Thymus (tissue), 11 donors: ENCODE measurements at regions not wholly inside any gene's neighbourhood (a gene's known extent, or its start where the extent isn't known, plus 50 kb on each side); places are given as distances from the start of the nearest gene placed in this dataset.
"Not testable (repeated sequence)": the region's sequence is repeated elsewhere in the genome, so short reads cannot be mapped to it uniquely, and the experiment has no call there.

ENCODE experiments used
- DNase-seq, 9 donors: peaks; one replicate each; pipeline ENCODE4 v3.0.0-alpha.2; 2013; ENCODE audit warnings: low spot score in 9 of 9, low read depth in 6 of 9, missing footprints in 1 of 9
- H3K27ac ChIP-seq, 2 donors: one replicate each; pipeline ENCODE4 v1.5.1; 2013; ENCODE audit warnings: control low read depth in 1 of 2, low read depth in 1 of 2, low read length in 1 of 2, mild to moderate bottlenecking in 1 of 2, moderate library complexity in 1 of 2
- H3K27me3 ChIP-seq, 2 donors: one replicate each; pipeline ENCODE4 v1.5.1; 2013; ENCODE audit warnings: low read length in 1 of 2; ENCODE audit not compliant: control insufficient read depth in 2 of 2, insufficient read depth in 1 of 2
- H3K36me3 ChIP-seq, 2 donors: one replicate each; pipeline ENCODE4 v1.5.1; 2013; ENCODE audit warnings: low read length in 1 of 2, mild to moderate bottlenecking in 1 of 2, moderate library complexity in 1 of 2; ENCODE audit not compliant: control insufficient read depth in 2 of 2, insufficient read depth in 2 of 2
- H3K4me1 ChIP-seq, 2 donors: one replicate each; pipeline ENCODE4 v1.5.1; 2013; ENCODE audit warnings: low read length in 2 of 2; ENCODE audit not compliant: control insufficient read depth in 2 of 2, insufficient read depth in 2 of 2
- H3K4me3 ChIP-seq, 2 donors: one replicate each; pipeline ENCODE4 v1.5.1; 2013; ENCODE audit warnings: low read length in 2 of 2, control low read depth in 1 of 2, mild to moderate bottlenecking in 1 of 2
- H3K9me3 ChIP-seq, 2 donors: one replicate each; pipeline ENCODE4 v1.5.1; 2013; ENCODE audit warnings: low read length in 1 of 2, mild to moderate bottlenecking in 1 of 2; ENCODE audit not compliant: control insufficient read depth in 2 of 2, insufficient read depth in 1 of 2
- WGBS: extraction: QIAGEN DNeasy Blood & Tissue Kit; methylation state at CpG from one replicate; pipeline ENCODE4 v1.1.7; 2013; 5-methylcytosine and 5-hydroxymethylcytosine counted together
- donor health status: healthy.

DNA sequence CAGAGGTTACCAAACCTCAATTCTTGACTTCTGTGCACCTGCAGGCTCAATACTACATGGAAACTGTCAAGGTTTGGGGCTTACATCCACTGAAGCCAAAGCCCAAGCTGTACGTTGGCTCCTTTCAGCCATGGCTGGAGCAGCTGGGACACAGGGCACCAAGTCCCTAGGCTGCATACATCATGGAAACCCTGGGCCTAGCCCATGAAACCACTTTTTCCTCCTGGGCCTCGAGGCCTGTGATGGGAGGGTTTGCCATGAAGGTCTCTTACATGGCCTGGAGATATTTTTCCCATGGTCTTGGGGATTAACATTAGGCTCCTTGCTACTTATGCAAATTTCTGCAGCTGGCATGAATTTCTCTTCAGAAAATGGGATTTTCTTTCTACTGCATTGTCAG lies 1638.7 kb downstream of the EFNA5 start:
- H3K27me3 ChIP-seq, H3K4me1 ChIP-seq, DNase-seq, H3K4me3 ChIP-seq, H3K36me3 ChIP-seq, H3K9me3 ChIP-seq, H3K27ac ChIP-seq: not testable (repeated sequence)
- WGBS: 59% methylated on average over 2 of the region's 2 CpGs

DNA sequence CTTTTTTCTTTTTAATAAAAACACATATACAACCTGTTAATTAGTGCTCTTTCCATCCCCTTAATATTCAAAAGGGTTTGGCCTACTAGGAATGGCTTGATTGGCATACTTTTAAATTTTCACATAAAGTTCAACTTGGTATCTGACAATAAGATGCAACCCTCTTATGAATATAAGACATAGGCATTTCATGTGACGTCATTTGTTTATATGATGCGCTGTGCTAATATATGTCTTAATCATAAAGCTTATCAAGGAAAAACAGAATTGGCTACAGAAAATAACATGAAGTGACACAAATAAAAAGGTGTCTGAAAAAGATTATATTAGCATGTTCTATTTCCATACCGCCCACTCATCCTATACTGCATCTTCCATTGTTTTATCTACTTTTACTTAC lies 1642.4 kb downstream of the EFNA5 start:
- WGBS: 63% methylated on average over 3 of the region's 3 CpGs
- no peak for DNase-seq
- no peaks in the 10 kb centered on the region for H3K27me3 ChIP-seq

DNA sequence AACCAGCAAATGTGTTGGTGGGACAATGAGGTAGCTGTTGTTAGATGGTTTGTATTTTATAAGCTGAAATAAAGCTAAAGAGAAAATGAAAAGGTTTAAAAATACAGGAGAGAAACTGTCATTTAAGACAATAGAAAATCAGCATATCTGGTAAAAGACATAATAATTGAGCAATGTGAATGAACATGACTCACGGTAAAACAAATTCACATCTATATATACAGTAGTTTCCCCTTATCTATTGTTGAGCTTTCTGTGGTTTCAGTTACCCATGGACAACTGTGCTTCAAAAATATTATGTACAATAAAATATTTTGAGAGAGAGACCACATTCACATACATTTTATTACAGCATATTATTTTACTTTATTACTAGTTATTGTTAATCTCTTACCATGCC lies 1649.8 kb downstream of the EFNA5 start:
- Histone ChIP-seq H3K27me3 (no peaks in the 10 kb centered on the region), H3K27ac (no peak overlapping the region), H3K36me3 (no peaks in the 10 kb centered on the region), H3K9me3 (no peaks in the 10 kb centered on the region), H3K4me1 (no peaks in the 10 kb centered on the region), H3K4me3 (no peak overlapping the region)
- no peak for DNase-seq
- 97% methylated on average over 1 of the region's 1 CpG for WGBS

More for the DNA sequence above, 1642.4 kb downstream of the EFNA5 start:
- Histone ChIP-seq H3K27ac (no peak overlapping the region), H3K4me3 (no peak overlapping the region), H3K36me3 (no peaks in the 10 kb centered on the region), H3K4me1 (no peaks in the 10 kb centered on the region), H3K9me3 (peaks cover 0 to 9% of the 10 kb centered on the region in 2 donors)

DNA sequence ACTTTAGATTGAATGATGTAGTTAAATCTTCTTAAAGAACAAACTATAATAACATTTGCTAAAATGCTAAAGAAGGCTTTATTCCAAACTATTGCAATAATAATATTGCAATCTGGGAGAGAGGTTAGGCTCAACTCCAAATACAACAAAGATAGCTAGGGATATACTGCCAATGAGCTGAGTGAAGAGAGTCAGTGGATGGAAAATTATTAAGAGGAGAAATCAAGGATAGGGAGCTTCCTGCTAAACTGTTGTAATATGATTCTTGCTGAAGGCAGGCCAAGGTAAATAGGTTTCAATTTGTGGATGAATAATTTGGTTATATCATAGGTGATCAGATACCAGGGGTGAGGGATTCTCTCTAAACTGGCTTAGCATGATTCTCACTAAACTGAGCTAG lies 1651.5 kb downstream of the EFNA5 start:
- Histone ChIP-seq H3K27me3 (no peaks in the 10 kb centered on the region), H3K4me3 (no peak overlapping the region), H3K36me3 (no peaks in the 10 kb centered on the region), H3K9me3 (no peaks in the 10 kb centered on the region), H3K4me1 (no peaks in the 10 kb centered on the region), H3K27ac (no peak overlapping the region)
- DNase-seq: no peak

DNA sequence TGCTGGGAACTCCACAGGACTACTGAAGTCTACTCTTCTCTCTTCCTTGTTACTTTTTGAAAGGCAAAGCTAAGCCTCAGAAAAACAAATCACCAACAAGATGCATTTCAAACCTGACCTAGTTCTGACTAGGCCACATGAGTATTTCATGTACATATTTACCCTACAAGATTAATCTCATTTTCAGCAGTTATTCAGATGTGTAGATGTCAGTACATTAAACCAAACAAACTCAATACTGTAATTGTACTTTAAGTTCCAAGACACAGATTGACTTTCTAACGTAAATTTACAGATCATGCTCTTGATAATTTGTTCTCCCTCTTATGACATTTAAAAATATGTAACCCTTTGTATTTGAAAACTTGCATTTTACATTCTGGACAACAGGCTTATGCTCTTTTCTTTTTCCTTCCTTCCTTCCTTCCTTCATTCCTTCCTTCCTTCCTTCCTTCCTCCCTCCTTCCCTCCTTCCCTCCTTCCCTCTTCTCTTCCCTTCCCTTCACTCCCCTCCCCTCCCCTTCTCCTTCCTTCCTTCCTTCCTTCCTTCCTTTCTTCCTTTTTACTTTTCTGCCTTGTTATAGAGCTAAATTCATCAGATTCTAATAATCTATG lies 1653.4 kb downstream of the EFNA5 start:
- WGBS: 78% methylated on average over 1 of the region's 1 CpG
- Histone ChIP-seq H3K36me3 (no peaks in the 10 kb centered on the region), H3K4me3 (no peak overlapping the region), H3K4me1 (no peaks in the 10 kb centered on the region), H3K27ac (no peak overlapping the region), H3K9me3 (no peaks in the 10 kb centered on the region), H3K27me3 (no peaks in the 10 kb centered on the region)
- DNase-seq: no peak

DNA sequence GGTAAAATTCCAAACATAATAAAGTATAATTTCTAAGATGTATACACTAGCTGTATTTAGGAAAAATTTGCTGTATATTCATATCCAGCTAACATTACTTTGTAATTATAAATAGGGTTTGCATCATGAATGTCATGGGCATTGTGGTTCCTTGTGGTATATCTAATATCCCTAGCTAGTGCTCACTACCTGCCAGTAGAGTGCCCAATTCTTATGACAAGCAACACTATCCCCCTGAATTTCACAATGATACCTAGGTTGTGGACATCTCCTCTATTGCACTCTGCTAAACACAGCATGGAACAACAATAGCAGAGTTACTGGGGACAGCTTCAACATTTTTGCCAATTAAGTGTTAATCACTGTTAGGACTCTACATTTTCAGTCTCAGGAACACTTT lies 1656.5 kb downstream of the EFNA5 start:
- H3K36me3 ChIP-seq: no peaks in the 10 kb centered on the region
- no peaks in the 10 kb centered on the region for H3K27me3 ChIP-seq
- DNase-seq: no peak
- H3K27ac ChIP-seq: no peak overlapping the region
- no peak overlapping the region for H3K4me3 ChIP-seq
- H3K9me3 ChIP-seq: no peaks in the 10 kb centered on the region
- H3K4me1 ChIP-seq: no peaks in the 10 kb centered on the region

DNA sequence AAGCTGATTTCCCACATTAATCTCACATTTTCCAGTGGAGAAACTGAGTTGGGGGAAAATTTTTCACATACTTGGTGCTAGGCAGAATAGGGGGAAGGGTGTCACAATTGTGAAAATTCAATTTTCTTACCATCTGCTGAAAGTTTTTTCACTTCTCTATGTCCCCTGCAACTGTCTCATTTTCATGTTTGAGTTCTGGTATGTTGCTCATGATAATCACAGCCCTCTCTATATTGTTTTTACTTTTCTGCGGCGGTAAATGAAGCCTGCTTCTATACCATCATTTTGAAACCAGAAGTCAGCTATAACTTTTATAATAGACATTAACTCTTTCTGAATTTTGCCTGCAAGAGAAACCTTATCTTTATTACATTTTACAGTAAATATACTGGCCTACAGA lies 1664.5 kb downstream of the EFNA5 start:
- Histone ChIP-seq H3K9me3 (peaks cover 0 to 6% of the 10 kb centered on the region in 2 donors), H3K4me1 (no peaks in the 10 kb centered on the region), H3K27ac (no peak overlapping the region), H3K27me3 (no peaks in the 10 kb centered on the region), H3K36me3 (no peaks in the 10 kb centered on the region), H3K4me3 (no peak overlapping the region)
- DNase-seq: no peak
- 97% methylated on average over 2 of the region's 2 CpGs for WGBS

DNA sequence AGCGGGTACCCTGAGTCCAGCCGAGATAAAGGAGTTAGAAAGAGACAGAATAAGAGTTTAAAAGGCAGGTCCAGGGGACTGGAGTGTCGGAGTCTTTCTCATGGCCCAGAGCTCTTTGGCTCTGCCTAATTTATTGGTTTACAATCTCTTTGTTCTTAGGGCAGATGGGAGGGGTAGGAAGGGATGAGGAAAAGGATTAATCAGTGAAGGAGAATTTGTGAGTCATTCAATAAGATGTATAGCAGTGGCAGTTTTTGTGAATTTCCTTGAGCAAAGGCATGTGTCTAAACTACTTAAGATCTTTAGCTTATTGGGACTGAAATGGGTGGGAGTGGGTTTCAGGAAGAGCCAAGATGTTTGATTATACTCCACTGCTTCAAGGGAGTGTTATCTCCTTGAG lies 1671.7 kb downstream of the EFNA5 start:
- not testable (repeated sequence) for H3K4me3 ChIP-seq, H3K27me3 ChIP-seq, H3K9me3 ChIP-seq, H3K27ac ChIP-seq, DNase-seq, H3K4me1 ChIP-seq, H3K36me3 ChIP-seq
- WGBS: 86% methylated on average over 3 of the region's 3 CpGs

DNA sequence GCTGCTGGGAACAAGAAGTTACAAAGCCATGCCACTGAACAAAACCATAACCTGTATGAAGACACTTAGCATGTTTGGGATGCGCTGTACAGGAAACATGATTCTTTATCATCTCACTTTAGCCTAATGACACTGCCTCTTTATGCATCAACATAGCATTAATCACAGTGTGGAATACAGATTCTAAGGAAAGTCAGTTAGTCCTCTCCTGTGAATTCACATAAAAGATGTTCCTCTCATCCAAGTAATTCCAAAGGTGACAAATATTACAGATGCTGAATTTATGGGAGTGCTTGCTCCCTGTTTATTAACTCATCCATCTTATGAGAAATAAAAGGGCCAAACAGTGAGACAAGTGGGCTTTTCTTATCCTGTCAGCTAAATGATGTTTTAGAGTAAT lies 1677.7 kb downstream of the EFNA5 start:
- Histone ChIP-seq H3K9me3 (peaks cover 0 to 4% of the 10 kb centered on the region in 2 donors), H3K4me1 (no peaks in the 10 kb centered on the region), H3K27ac (no peak overlapping the region), H3K4me3 (no peak overlapping the region), H3K27me3 (no peaks in the 10 kb centered on the region), H3K36me3 (no peaks in the 10 kb centered on the region)
- 92% methylated on average over 1 of the region's 1 CpG for WGBS
- no peak for DNase-seq

DNA sequence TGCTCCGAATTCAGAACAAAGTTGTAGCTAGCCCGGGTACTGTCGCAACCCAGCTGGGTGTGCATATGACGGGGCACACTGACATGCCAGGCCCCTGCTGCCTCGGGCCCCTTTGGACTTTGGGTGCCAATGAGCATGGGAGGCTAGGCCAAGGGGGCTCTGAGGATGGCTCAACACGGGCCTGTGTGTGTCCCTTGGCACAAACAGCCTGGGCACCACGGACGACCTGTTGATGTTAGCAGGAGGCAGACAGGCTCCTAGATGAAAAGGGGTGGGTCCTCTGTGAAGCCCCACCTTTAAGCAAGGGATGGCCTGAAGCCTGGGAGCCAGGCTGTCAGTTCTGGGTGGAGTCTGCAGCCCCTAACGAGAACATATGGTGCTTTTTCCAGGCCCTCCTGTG lies 1688.2 kb downstream of the EFNA5 start:
- H3K9me3 ChIP-seq: peaks cover 2 to 9% of the 10 kb centered on the region in 2 donors
- DNase-seq: no peak
- H3K4me3 ChIP-seq: no peak overlapping the region
- no peak overlapping the region for H3K27ac ChIP-seq
- no peaks in the 10 kb centered on the region for H3K27me3 ChIP-seq
- H3K36me3 ChIP-seq: no peaks in the 10 kb centered on the region
- 84% methylated on average over 9 of the region's 9 CpGs for WGBS
- H3K4me1 ChIP-seq: no peaks in the 10 kb centered on the region
